SH-SY5Y (cell line): ENCODE measurements at regions not wholly inside any gene's neighbourhood (a gene's known extent, or its start where the extent isn't known, plus 50 kb on each side); places are given as distances from the start of the nearest gene placed in this dataset.

Experiments used
- GATA2 ChIP-seq: IDR thresholded peaks from 2 replicates; pipeline ENCODE4 v1.6.1; 2011; ENCODE audit warnings: mild to moderate bottlenecking, low read depth, low read length
- GATA3 ChIP-seq: IDR thresholded peaks from 2 replicates; pipeline ENCODE4 v1.6.1; 2011; ENCODE audit warnings: low read depth, mild to moderate bottlenecking, low read length, moderate library complexity

DNA sequence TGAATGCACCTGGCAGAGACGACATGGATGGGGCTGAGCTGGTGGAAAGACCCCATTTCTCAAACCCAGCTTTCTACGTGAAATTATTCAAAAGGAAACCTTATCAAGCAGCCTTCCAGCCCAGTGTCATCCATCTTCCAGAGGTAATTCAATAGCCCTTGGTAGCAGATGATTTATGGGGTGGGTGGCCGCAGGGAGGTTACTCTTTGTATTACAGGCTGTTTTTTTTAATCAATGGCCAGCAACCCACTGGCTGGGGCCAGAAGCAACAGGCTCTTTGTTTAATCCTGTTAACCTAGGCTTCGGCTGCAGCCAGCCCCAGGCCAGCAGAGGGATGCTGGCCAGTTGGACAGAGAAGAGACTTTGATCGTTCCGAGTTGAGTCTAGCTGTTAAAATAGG is 139.8 kb upstream of the SRRM4 start:
- TF ChIP-seq GATA2 (no peak), GATA3 (no peak)
